HCT116 (cell line): ENCODE measurements at regions not wholly inside any gene's neighbourhood (a gene's known extent, or its start where the extent isn't known, plus 50 kb on each side); places are given as distances from the start of the nearest gene placed in this dataset.

Experiments
- ATAC-seq: fragments of 200-7000 bp; cut with Tn5 transposase; 2 replicates; pipeline ENCODE4 v1.9.1; 2020; ENCODE audit warnings: mild to moderate bottlenecking, moderate library complexity
- BruUV-seq: library from RNA; stranded (reverse); fragments of 400-500 nt; replicated peaks from 2 replicates; lab custom pipeline; 2021; lab: Mats Ljungman, UMichigan
- CTCF ChIA-PET: fragments of 300-600 bp; sonication (Branson Sonifier 250); formaldehyde crosslinking; loops from one replicate; lab custom pipeline; 2021; ENCODE audit warnings: antibody characterized with exemption; lab: Charles Lee
- POLR2A ChIA-PET: fragments of 300-600, 350-600 bp; sonication (Branson Sonifier 250); formaldehyde crosslinking; loops from one replicate; lab custom pipeline; 2021; ENCODE audit warnings: antibody characterized with exemption; lab: Charles Lee
- RAD21 ChIA-PET, 2 experiments: fragments of 300-600 bp; sonication (Branson Sonifier 250); formaldehyde crosslinking; loops; one replicate each; lab custom pipeline; 2023; ENCODE audit warnings: low total read pairs in 2 of 2; ENCODE audit not compliant: uncharacterized antibody in 2 of 2, unreplicated experiment in 2 of 2, low non-redundant PET in 1 of 2; lab: Charles Lee
- DNase-seq: peaks from one replicate; pipeline ENCODE4 v3.0.0-alpha.2; 2010; ENCODE audit warnings: low read depth, low spot score
- H2AFZ ChIP-seq: fragments of 200-600 bp; shearing (Covaris generic), sonication (generic); 2 replicates; pipeline ENCODE4 v1.6.1; 2017; ENCODE audit warnings: low read depth, mixed run types, mixed read lengths, antibody characterized with exemption, low read length; ENCODE audit not compliant: poor library complexity, severe bottlenecking
- H3K27ac ChIP-seq: 2 replicates; pipeline ENCODE4 v1.5.1; 2012; ENCODE audit warnings: low read depth, low read length
- H3K27me3 ChIP-seq: fragments of 200-600 bp; sonication (generic); 2 replicates; pipeline ENCODE4 v1.6.1; 2016; ENCODE audit warnings: mixed run types, low read length, mixed read lengths; ENCODE audit not compliant: insufficient read depth
- H3K36me3 ChIP-seq, 2 experiments: fragments of 200-500 bp in 1 of 2; fragments of 200-600 bp in 1 of 2; sonication (Bioruptor generic) in 1 of 2; sonication (generic) in 1 of 2; 2 replicates each; pipeline versions ENCODE4 v1.5.1 to v1.6.1; 2014 to 2016; ENCODE audit warnings: low read length in 2 of 2, inconsistent platforms in 1 of 2, mixed read lengths in 1 of 2, mixed run types in 1 of 2; ENCODE audit not compliant: insufficient read depth in 2 of 2, control insufficient read depth in 1 of 2
- H3K4me1 ChIP-seq, 2 experiments: fragments of 200-600 bp in 1 of 2; sonication (generic) in 1 of 2; 2 replicates each; pipeline versions ENCODE4 v1.5.1 to v1.6.1; 2012 to 2017; ENCODE audit warnings: low read length in 2 of 2, inconsistent platforms in 1 of 2, mild to moderate bottlenecking in 1 of 2, mixed read lengths in 1 of 2, mixed run types in 1 of 2, moderate library complexity in 1 of 2; ENCODE audit not compliant: insufficient read depth in 2 of 2, control insufficient read depth in 1 of 2
- H3K4me2 ChIP-seq: fragments of 200-600 bp; sonication (generic); 2 replicates; pipeline ENCODE4 v1.6.1; 2017; ENCODE audit warnings: mixed run types, low read length, mixed read lengths
- H3K4me3 ChIP-seq, 2 experiments: fragments of 200-600 bp in 1 of 2; sonication (generic) in 1 of 2; replicated peaks in 1 of 2; 2 replicates each; pipeline ENCODE4 v1.5.1; 2011 to 2016; ENCODE audit warnings: low read length in 2 of 2, control low read depth in 1 of 2, low read depth in 1 of 2, mild to moderate bottlenecking in 1 of 2, mixed read lengths in 1 of 2, mixed run types in 1 of 2
- H3K79me2 ChIP-seq: fragments of 200-600 bp; sonication (generic); 2 replicates; pipeline ENCODE4 v1.6.1; 2017; ENCODE audit warnings: mild to moderate bottlenecking, mixed run types, low read length, moderate library complexity, mixed read lengths; ENCODE audit not compliant: insufficient read depth
- H3K9ac ChIP-seq: fragments of 200-600 bp; sonication (generic); 2 replicates; pipeline ENCODE4 v1.6.1; 2016; ENCODE audit warnings: low read length, mixed read lengths
- H3K9me2 ChIP-seq: fragments of 200-600 bp; sonication (generic), shearing (Covaris generic); 2 replicates; pipeline ENCODE4 v1.6.1; 2017; ENCODE audit warnings: mixed run types, mild to moderate bottlenecking, moderate library complexity; ENCODE audit not compliant: insufficient read depth
- H3K9me3 ChIP-seq, 2 experiments: fragments of 200-500 bp in 1 of 2; fragments of 200-600 bp in 1 of 2; sonication (Bioruptor generic) in 1 of 2; sonication (generic) in 1 of 2; 2 replicates each; pipeline ENCODE4 v1.6.1; 2014 to 2017; ENCODE audit warnings: low read length in 2 of 2, mixed read lengths in 2 of 2, inconsistent platforms in 1 of 2, low read depth in 1 of 2, mild to moderate bottlenecking in 1 of 2, mixed run types in 1 of 2, moderate library complexity in 1 of 2; ENCODE audit not compliant: control insufficient read depth in 1 of 2, insufficient read depth in 1 of 2
- H4K20me1 ChIP-seq: fragments of 200-600 bp; sonication (generic), shearing (Covaris generic); 2 replicates; pipeline ENCODE4 v1.6.1; 2017; ENCODE audit warnings: mixed run types, mild to moderate bottlenecking, moderate library complexity; ENCODE audit not compliant: insufficient read depth
- ELF1 ChIP-seq: IDR thresholded peaks from 2 replicates; pipeline ENCODE4 v1.6.1; 2012; ENCODE audit warnings: low read depth, borderline replicate concordance
- EZH2phosphoT487 ChIP-seq: fragments of 200-600 bp; IDR thresholded peaks from 2 replicates; pipeline ENCODE4 v1.6.1; 2018; ENCODE audit warnings: antibody characterized with exemption, borderline replicate concordance
- FOSL1 ChIP-seq: IDR thresholded peaks from 2 replicates; pipeline ENCODE4 v1.6.1; 2012; ENCODE audit warnings: low read depth
- MAX ChIP-seq: IDR thresholded peaks from 2 replicates; pipeline ENCODE4 v1.6.1; 2012
- POLR2A ChIP-seq: IDR thresholded peaks from 2 replicates; pipeline ENCODE4 v1.7.0; 2011; ENCODE audit warnings: borderline replicate concordance; ENCODE audit not compliant: insufficient read depth, insufficient read length; ENCODE audit errors: extremely low read depth
- POLR2AphosphoS5 ChIP-seq: IDR thresholded peaks from 2 replicates; pipeline ENCODE4 v1.6.1; 2011; ENCODE audit warnings: mild to moderate bottlenecking, low read depth, low read length, moderate library complexity
- RAD21 ChIP-seq: IDR thresholded peaks from 2 replicates; pipeline ENCODE4 v1.6.1; 2012; ENCODE audit warnings: low read depth, mild to moderate bottlenecking
- SIN3A ChIP-seq: IDR thresholded peaks from 2 replicates; pipeline ENCODE4 v1.6.1; 2012; ENCODE audit warnings: low read depth
- SP1 ChIP-seq: IDR thresholded peaks from 2 replicates; pipeline ENCODE4 v1.6.1; 2012; ENCODE audit warnings: low read depth
- YY1 ChIP-seq: IDR thresholded peaks from 2 replicates; pipeline ENCODE4 v1.6.1; 2011; ENCODE audit warnings: low read length, low read depth, moderate library complexity, mild to moderate bottlenecking; ENCODE audit not compliant: insufficient replicate concordance; ENCODE audit errors: extremely low read depth
- ZNF274 ChIP-seq: fragments of 200-500 bp; sonication (Bioruptor generic); IDR thresholded peaks from 2 replicates; pipeline ENCODE4 v1.6.1; 2014; ENCODE audit warnings: mild to moderate bottlenecking, low read depth, low read length, inconsistent platforms
- intact Hi-C: fragments of 100-400 bp; cut with micrococcal nuclease; formaldehyde crosslinking; loops from 2 replicates; pipeline ENCODE4 v1.10.0; 2022
- TF ChIP-seq, protein P1 (sequence below): IDR thresholded peaks from 2 replicates; pipeline ENCODE4 v1.6.1; 2011; ENCODE audit warnings: mild to moderate bottlenecking, low read length, moderate library complexity; ENCODE audit not compliant: insufficient replicate concordance; ENCODE audit errors: extremely low read depth
- TF ChIP-seq, protein P2 (sequence below): IDR thresholded peaks from 2 replicates; pipeline ENCODE4 v1.6.1; 2012; ENCODE audit warnings: low read depth

DNA sequence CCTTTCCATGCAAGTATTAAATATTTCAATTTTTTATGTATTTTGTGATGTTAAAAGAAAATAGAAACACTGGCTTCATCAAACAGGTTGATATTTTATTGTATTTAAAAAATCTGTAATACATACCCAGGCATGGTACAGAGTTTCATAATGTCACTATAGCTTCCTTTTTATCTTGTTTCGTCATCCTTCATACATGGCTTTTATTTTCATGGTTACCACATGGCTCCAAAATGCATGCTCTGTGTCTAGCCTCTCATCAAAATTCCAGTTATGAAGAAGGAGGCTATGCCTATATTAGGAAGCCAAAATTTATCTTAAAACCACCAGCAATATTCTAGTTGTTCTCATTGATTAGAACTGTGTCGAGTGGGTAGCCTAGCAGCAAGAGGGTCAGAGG lies 464.8 kb downstream of the BTG1 start:
- ATAC-seq (no peak), DNase-seq (no peak)
- CTCF ChIA-PET = no interaction called here
- H3K9me3 ChIP-seq = no peaks in the 10 kb centered on the region
- H3K4me1 ChIP-seq = no peaks in the 10 kb centered on the region
- H3K27ac ChIP-seq = no peak overlapping the region
- H3K9me2 ChIP-seq = no peaks in the 10 kb centered on the region
- H3K4me3 ChIP-seq = no peak overlapping the region
- H3K4me2 ChIP-seq = no peak overlapping the region
- no TSS peak for BruUV-seq
- no peaks in the 10 kb centered on the region for H3K27me3 ChIP-seq
- RAD21 ChIA-PET = no interaction called here
- no peaks in the 10 kb centered on the region for H3K36me3 ChIP-seq
- POLR2A ChIA-PET = no interaction called here
- intact Hi-C loops = no loop called here
- no peak overlapping the region for H2AFZ ChIP-seq
- no peaks in the 10 kb centered on the region for H3K79me2 ChIP-seq
- no peak overlapping the region for H3K9ac ChIP-seq
- TF ChIP-seq, protein P1, sequence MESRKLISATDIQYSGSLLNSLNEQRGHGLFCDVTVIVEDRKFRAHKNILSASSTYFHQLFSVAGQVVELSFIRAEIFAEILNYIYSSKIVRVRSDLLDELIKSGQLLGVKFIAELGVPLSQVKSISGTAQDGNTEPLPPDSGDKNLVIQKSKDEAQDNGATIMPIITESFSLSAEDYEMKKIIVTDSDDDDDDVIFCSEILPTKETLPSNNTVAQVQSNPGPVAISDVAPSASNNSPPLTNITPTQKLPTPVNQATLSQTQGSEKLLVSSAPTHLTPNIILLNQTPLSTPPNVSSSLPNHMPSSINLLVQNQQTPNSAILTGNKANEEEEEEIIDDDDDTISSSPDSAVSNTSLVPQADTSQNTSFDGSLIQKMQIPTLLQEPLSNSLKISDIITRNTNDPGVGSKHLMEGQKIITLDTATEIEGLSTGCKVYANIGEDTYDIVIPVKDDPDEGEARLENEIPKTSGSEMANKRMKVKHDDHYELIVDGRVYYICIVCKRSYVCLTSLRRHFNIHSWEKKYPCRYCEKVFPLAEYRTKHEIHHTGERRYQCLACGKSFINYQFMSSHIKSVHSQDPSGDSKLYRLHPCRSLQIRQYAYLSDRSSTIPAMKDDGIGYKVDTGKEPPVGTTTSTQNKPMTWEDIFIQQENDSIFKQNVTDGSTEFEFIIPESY = no peak
- TF ChIP-seq POLR2A (no peak), MAX (no peak), RAD21 (no peak), YY1 (no peak), FOSL1 (no peak), SIN3A (no peak), ELF1 (no peak), ZNF274 (no peak), SP1 (no peak), POLR2AphosphoS5 (no peak), EZH2phosphoT487 (no peak)
- TF ChIP-seq, protein P2, sequence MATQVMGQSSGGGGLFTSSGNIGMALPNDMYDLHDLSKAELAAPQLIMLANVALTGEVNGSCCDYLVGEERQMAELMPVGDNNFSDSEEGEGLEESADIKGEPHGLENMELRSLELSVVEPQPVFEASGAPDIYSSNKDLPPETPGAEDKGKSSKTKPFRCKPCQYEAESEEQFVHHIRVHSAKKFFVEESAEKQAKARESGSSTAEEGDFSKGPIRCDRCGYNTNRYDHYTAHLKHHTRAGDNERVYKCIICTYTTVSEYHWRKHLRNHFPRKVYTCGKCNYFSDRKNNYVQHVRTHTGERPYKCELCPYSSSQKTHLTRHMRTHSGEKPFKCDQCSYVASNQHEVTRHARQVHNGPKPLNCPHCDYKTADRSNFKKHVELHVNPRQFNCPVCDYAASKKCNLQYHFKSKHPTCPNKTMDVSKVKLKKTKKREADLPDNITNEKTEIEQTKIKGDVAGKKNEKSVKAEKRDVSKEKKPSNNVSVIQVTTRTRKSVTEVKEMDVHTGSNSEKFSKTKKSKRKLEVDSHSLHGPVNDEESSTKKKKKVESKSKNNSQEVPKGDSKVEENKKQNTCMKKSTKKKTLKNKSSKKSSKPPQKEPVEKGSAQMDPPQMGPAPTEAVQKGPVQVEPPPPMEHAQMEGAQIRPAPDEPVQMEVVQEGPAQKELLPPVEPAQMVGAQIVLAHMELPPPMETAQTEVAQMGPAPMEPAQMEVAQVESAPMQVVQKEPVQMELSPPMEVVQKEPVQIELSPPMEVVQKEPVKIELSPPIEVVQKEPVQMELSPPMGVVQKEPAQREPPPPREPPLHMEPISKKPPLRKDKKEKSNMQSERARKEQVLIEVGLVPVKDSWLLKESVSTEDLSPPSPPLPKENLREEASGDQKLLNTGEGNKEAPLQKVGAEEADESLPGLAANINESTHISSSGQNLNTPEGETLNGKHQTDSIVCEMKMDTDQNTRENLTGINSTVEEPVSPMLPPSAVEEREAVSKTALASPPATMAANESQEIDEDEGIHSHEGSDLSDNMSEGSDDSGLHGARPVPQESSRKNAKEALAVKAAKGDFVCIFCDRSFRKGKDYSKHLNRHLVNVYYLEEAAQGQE = no peak
- no peaks in the 10 kb centered on the region for H4K20me1 ChIP-seq
